ENCODE measurements at regions not wholly inside any gene's neighbourhood (a gene's known extent, or its start where the extent isn't known, plus 50 kb on each side); places are given as distances from the start of the nearest gene placed in this dataset.

GRCh38 chr2:200725596-200725995 lies 86.1 kb upstream of the BZW1 start:
- DNase-seq, result no peak

GRCh38 chr2:200728630-200729029 lies 83.1 kb upstream of the BZW1 start:
- DNase-seq, result peak; percentile 60

GRCh38 chr2:200730302-200730701 lies 81.4 kb upstream of the BZW1 start:
- DNase-seq, result no peak

GRCh38 chr2:200730960-200731359 lies 80.8 kb upstream of the BZW1 start:
- no peak for DNase-seq

- DNase-seq, result no peak
Measured at GRCh38 chr2:200732866-200733265, 78.8 kb upstream of the BZW1 start.

- no peak for DNase-seq
Measured at GRCh38 chr2:200733713-200734198, 78.0 kb upstream of the BZW1 start.

- peak; percentile 21 for DNase-seq
Measured at GRCh38 chr2:200735061-200735460, 76.6 kb upstream of the BZW1 start.

- DNase-seq, result no peak
Measured at GRCh38 chr2:200736646-200737274, 75.0 kb upstream of the BZW1 start.

GRCh38 chr2:200737585-200737984 lies 74.1 kb upstream of the BZW1 start:
- no peak for DNase-seq

GRCh38 chr2:200738590-200738989 lies 73.1 kb upstream of the BZW1 start:
- no peak for DNase-seq

GRCh38 chr2:200740907-200741306 lies 70.8 kb upstream of the BZW1 start:
- no peak for DNase-seq

GRCh38 chr2:200741468-200742202 lies 70.1 kb upstream of the BZW1 start:
- no peak for DNase-seq

GRCh38 chr2:200742426-200742825 lies 69.3 kb upstream of the BZW1 start:
- no peak for DNase-seq

GRCh38 chr2:200743042-200743676 lies 68.6 kb upstream of the BZW1 start:
- no peak for DNase-seq

GRCh38 chr2:200744201-200744602 lies 67.5 kb upstream of the BZW1 start:
- no peak for DNase-seq

- no peak for DNase-seq
Measured at GRCh38 chr2:200746301-200746700, 65.4 kb upstream of the BZW1 start.

GRCh38 chr2:200747668-200748618 lies 63.8 kb upstream of the BZW1 start:
- peak; percentile 95 for DNase-seq

GRCh38 chr2:200748779-200749178 lies 62.9 kb upstream of the BZW1 start:
- DNase-seq, result no peak

GRCh38 chr2:200749631-200750322 lies 61.9 kb upstream of the BZW1 start:
- no peak for DNase-seq

- no peak for DNase-seq
Measured at GRCh38 chr2:200750323-200750910, 61.3 kb upstream of the BZW1 start.

- DNase-seq, result no peak
Measured at GRCh38 chr2:200751786-200752185, 59.9 kb upstream of the BZW1 start.

GRCh38 chr2:200752332-200752731 lies 59.4 kb upstream of the BZW1 start:
- DNase-seq, result no peak
